GM19455 (cell line): ENCODE measurements at regions not wholly inside any gene's neighbourhood (a gene's known extent, or its start where the extent isn't known, plus 50 kb on each side); places are given as distances from the start of the nearest gene placed in this dataset.

Experiments
- ATAC-seq: cut with Tn5 transposase; IDR thresholded peaks from one replicate; pipeline ENCODE4 v1.9.1; 2021; ENCODE audit not compliant: unreplicated experiment

- ATAC-seq = no peak
These were observed 954.1 kb downstream of the NLGN4Y start for GRCh38 chrY:15478348-15478963.

GRCh38 chrY:15500536-15500935, 976.2 kb downstream of the NLGN4Y start:
- ATAC-seq = no peak

- no peak for ATAC-seq
These were observed 976.9 kb downstream of the NLGN4Y start for GRCh38 chrY:15501181-15501580.

- no peak for ATAC-seq
These were observed 986.0 kb downstream of the NLGN4Y start for GRCh38 chrY:15510288-15510687.

GRCh38 chrY:15510984-15511650, 986.8 kb downstream of the NLGN4Y start:
- no peak for ATAC-seq

- ATAC-seq = no peak
These were observed 1010.8 kb downstream of the NLGN4Y start for GRCh38 chrY:15535131-15535530.

GRCh38 chrY:15535784-15536511, 1011.6 kb downstream of the NLGN4Y start:
- no peak for ATAC-seq

GRCh38 chrY:15540516-15540915, 1016.2 kb downstream of the NLGN4Y start:
- ATAC-seq = no peak

GRCh38 chrY:15546177-15546754, 1021.9 kb downstream of the NLGN4Y start:
- ATAC-seq = no peak

GRCh38 chrY:15552074-15552473, 1027.7 kb downstream of the NLGN4Y start:
- no peak for ATAC-seq

- no peak for ATAC-seq
These were observed 1030.7 kb downstream of the NLGN4Y start for GRCh38 chrY:15554991-15555390.

GRCh38 chrY:15559169-15559568, 1034.8 kb downstream of the NLGN4Y start:
- no peak for ATAC-seq

GRCh38 chrY:15560840-15561239, 1036.5 kb downstream of the NLGN4Y start:
- ATAC-seq = no peak

- no peak for ATAC-seq
These were observed 1037.4 kb downstream of the NLGN4Y start for GRCh38 chrY:15561501-15562289.

- ATAC-seq = no peak
These were observed 1053.6 kb downstream of the NLGN4Y start for GRCh38 chrY:15577886-15578285.

GRCh38 chrY:15578761-15579160, 1054.4 kb downstream of the NLGN4Y start:
- ATAC-seq = no peak

GRCh38 chrY:15579245-15579644, 1054.9 kb downstream of the NLGN4Y start:
- ATAC-seq = no peak

GRCh38 chrY:15583111-15583510, 1058.8 kb downstream of the NLGN4Y start:
- no peak for ATAC-seq

- no peak for ATAC-seq
These were observed 1068.6 kb downstream of the NLGN4Y start for GRCh38 chrY:15592957-15593356.

- ATAC-seq = no peak
These were observed 1069.3 kb downstream of the NLGN4Y start for GRCh38 chrY:15593476-15594160.
